KMS-11 (cell line): ENCODE measurements at regions not wholly inside any gene's neighbourhood (a gene's known extent, or its start where the extent isn't known, plus 50 kb on each side); places are given as distances from the start of the nearest gene placed in this dataset.

Source experiments
- H2AFZ ChIP-seq: fragments of 200-600 bp; sonication (generic); 2 replicates; pipeline ENCODE4 v1.6.1; 2016; ENCODE audit warnings: antibody characterized with exemption, mixed run types, low read depth
- H3K27ac ChIP-seq: fragments of 200-600 bp; sonication (generic); 2 replicates; pipeline ENCODE4 v1.6.1; 2016; ENCODE audit warnings: mild to moderate bottlenecking, mixed run types
- H3K27me3 ChIP-seq: fragments of 200-600 bp; sonication (generic); 2 replicates; pipeline ENCODE4 v1.6.1; 2017; ENCODE audit warnings: mild to moderate bottlenecking, low read depth, mixed run types, moderate library complexity; ENCODE audit not compliant: insufficient read depth
- H3K36me3 ChIP-seq: fragments of 200-600 bp; sonication (generic); 2 replicates; pipeline ENCODE4 v1.6.1; 2017; ENCODE audit warnings: mild to moderate bottlenecking, mixed run types; ENCODE audit not compliant: insufficient read depth
- H3K4me1 ChIP-seq: fragments of 200-600 bp; sonication (generic); 2 replicates; pipeline ENCODE4 v1.6.1; 2016; ENCODE audit warnings: mild to moderate bottlenecking, low read depth, mixed run types; ENCODE audit not compliant: poor library complexity, severe bottlenecking
- H3K4me2 ChIP-seq: fragments of 200-600 bp; sonication (generic); 2 replicates; pipeline ENCODE4 v1.7.0; 2016; ENCODE audit warnings: mild to moderate bottlenecking, mixed run types
- H3K4me3 ChIP-seq: fragments of 200-600 bp; sonication (generic); IDR thresholded peaks from 2 replicates; pipeline ENCODE4 v1.6.1; 2017; ENCODE audit warnings: low read depth, low read length, mixed read lengths; ENCODE audit not compliant: insufficient read depth
- H3K79me2 ChIP-seq: fragments of 200-600 bp; sonication (generic); 2 replicates; pipeline ENCODE4 v1.6.1; 2016; ENCODE audit warnings: low read depth, mixed run types; ENCODE audit not compliant: insufficient read depth
- H3K9ac ChIP-seq: fragments of 200-600 bp; sonication (generic); 2 replicates; pipeline ENCODE4 v1.6.1; 2016; ENCODE audit warnings: mild to moderate bottlenecking, mixed run types
- H4K20me1 ChIP-seq: fragments of 200-600 bp; sonication (generic); 2 replicates; pipeline ENCODE4 v1.6.1; 2016; ENCODE audit warnings: mild to moderate bottlenecking, mixed run types; ENCODE audit not compliant: insufficient read depth
- CTCF ChIP-seq: fragments of 200-600 bp; sonication (generic); conservative IDR thresholded peaks from 2 replicates; pipeline ENCODE4 v1.6.1; 2017; ENCODE audit warnings: low read depth, mild to moderate bottlenecking, antibody characterized with exemption, low read length, moderate library complexity, mixed read lengths

GRCh38 chr5:12845549-12846159 lies 941.4 kb upstream of the CTNND2 start:
- Histone ChIP-seq H3K27ac (no peak overlapping the region; the same call in 1 of the 2 replicates), H3K27me3 (no peaks in the 10 kb centered on the region), H3K36me3 (no peaks in the 10 kb centered on the region), H4K20me1 (no peaks in the 10 kb centered on the region), H2AFZ (peak overlapping the region; percentile 53), H3K9ac (no peak overlapping the region), H3K79me2 (no peaks in the 10 kb centered on the region), H3K4me1 (peaks cover 9% of the 10 kb centered on the region), H3K4me3 (no peak overlapping the region), H3K4me2 (peak overlapping the region; percentile 41; the same call in 1 of the 2 replicates)
- TF ChIP-seq CTCF = no peak

- TF ChIP-seq CTCF = no peak
- Histone ChIP-seq H3K4me2 (no peak overlapping the region), H3K9ac (no peak overlapping the region), H3K4me3 (no peak overlapping the region), H3K79me2 (no peaks in the 10 kb centered on the region), H3K36me3 (no peaks in the 10 kb centered on the region), H3K4me1 (peaks cover 2% of the 10 kb centered on the region), H3K27ac (no peak overlapping the region), H4K20me1 (no peaks in the 10 kb centered on the region), H3K27me3 (no peaks in the 10 kb centered on the region), H2AFZ (no peak overlapping the region)
These were observed 936.7 kb upstream of the CTNND2 start for GRCh38 chr5:12840972-12841371.

- H4K20me1 ChIP-seq = no peaks in the 10 kb centered on the region
- H3K36me3 ChIP-seq = no peaks in the 10 kb centered on the region
- H3K4me3 ChIP-seq = no peak overlapping the region
- H3K79me2 ChIP-seq = no peaks in the 10 kb centered on the region
- H3K4me1 ChIP-seq = no peaks in the 10 kb centered on the region
- no peak overlapping the region for H3K27ac ChIP-seq
- no peak overlapping the region for H3K4me2 ChIP-seq
- H2AFZ ChIP-seq = no peak overlapping the region
- TF ChIP-seq CTCF = no peak
- no peak overlapping the region for H3K9ac ChIP-seq
- H3K27me3 ChIP-seq = no peaks in the 10 kb centered on the region
These were observed 933.3 kb upstream of the CTNND2 start for GRCh38 chr5:12837592-12837991.

- no peaks in the 10 kb centered on the region for H3K79me2 ChIP-seq
These were observed 920.9 kb upstream of the CTNND2 start for GRCh38 chr5:12825163-12825562.

More at GRCh38 chr5:12825163-12825562, 920.9 kb upstream of the CTNND2 start:
- Histone ChIP-seq H2AFZ (no peak overlapping the region), H3K36me3 (no peaks in the 10 kb centered on the region), H3K9ac (no peak overlapping the region), H3K4me1 (no peaks in the 10 kb centered on the region), H3K27me3 (no peaks in the 10 kb centered on the region), H3K27ac (no peak overlapping the region), H4K20me1 (no peaks in the 10 kb centered on the region), H3K4me3 (no peak overlapping the region), H3K4me2 (no peak overlapping the region)
- TF ChIP-seq CTCF = no peak
